Cardiac fibroblast (primary cell): ENCODE measurements at regions not wholly inside any gene's neighbourhood (a gene's known extent, or its start where the extent isn't known, plus 50 kb on each side); places are given as distances from the start of the nearest gene placed in this dataset.
"Not testable (repeated sequence)": the region's sequence is repeated elsewhere in the genome, so short reads cannot be mapped to it uniquely, and the experiment has no call there.

Source experiments
- DNase-seq, 2 donors: peaks; one replicate each; pipeline versions ENCODE4 v3.0.0 to v3.0.0-alpha.2; 2010; ENCODE audit warnings: low read depth in 2 of 2
- H3K4me3 ChIP-seq, 2 donors: replicated peaks in 1 of 2; 1 replicate in 1 of 2; 2 replicates in 1 of 2; pipeline ENCODE4 v1.5.1; 2011; ENCODE audit warnings: low read depth in 2 of 2, low read length in 2 of 2, mild to moderate bottlenecking in 2 of 2, moderate library complexity in 1 of 2
- TF ChIP-seq, protein P1 (sequence below): IDR thresholded peaks from one replicate; pipeline ENCODE4 v1.5.1; 2011; ENCODE audit warnings: low read depth, mild to moderate bottlenecking, low read length, inconsistent platforms

DNA sequence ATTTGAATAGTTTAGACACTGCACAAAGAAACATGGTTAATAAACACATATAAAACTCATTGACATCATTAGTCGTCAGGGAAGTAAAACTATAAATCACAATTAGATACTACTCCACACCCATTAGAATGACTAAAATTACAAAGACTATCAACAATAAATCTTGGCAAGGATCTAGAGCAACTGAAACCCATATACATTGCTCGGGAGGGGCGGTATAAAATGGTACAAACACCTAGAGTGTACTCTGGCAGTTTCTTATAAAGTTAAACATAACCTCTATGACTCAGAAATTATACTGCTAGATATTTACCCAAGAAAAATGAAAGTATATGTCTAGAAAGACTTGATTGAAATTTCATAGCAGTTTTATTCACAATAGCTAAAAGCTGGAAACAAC, 434.2 kb downstream of the RWDD3 start:
- H3K4me3 ChIP-seq, result no peak overlapping the region
- no peak for DNase-seq
- TF ChIP-seq, protein P1, sequence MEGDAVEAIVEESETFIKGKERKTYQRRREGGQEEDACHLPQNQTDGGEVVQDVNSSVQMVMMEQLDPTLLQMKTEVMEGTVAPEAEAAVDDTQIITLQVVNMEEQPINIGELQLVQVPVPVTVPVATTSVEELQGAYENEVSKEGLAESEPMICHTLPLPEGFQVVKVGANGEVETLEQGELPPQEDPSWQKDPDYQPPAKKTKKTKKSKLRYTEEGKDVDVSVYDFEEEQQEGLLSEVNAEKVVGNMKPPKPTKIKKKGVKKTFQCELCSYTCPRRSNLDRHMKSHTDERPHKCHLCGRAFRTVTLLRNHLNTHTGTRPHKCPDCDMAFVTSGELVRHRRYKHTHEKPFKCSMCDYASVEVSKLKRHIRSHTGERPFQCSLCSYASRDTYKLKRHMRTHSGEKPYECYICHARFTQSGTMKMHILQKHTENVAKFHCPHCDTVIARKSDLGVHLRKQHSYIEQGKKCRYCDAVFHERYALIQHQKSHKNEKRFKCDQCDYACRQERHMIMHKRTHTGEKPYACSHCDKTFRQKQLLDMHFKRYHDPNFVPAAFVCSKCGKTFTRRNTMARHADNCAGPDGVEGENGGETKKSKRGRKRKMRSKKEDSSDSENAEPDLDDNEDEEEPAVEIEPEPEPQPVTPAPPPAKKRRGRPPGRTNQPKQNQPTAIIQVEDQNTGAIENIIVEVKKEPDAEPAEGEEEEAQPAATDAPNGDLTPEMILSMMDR, result no peak

DNA sequence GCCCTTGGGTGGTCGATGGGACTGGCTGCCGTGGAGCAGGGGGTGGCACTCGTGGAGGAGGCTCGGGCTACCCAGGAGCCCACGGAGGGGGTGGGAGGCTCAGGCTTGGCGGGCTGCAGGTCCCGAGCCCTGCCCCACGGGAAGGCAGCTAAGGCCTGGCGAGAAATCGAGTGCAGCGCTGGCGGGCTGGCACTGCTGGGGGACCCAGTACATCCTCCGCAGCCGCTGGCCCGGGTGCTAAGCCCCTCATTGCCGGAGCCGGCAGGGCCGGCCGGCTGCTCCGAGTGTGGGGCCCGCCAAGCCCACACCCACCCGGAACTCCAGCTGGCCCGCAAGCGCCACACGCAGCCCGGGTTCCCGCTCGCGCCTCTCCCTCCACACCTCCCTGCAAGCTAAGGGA, 435.6 kb downstream of the RWDD3 start:
- not testable (repeated sequence) for DNase-seq, H3K4me3 ChIP-seq

DNA sequence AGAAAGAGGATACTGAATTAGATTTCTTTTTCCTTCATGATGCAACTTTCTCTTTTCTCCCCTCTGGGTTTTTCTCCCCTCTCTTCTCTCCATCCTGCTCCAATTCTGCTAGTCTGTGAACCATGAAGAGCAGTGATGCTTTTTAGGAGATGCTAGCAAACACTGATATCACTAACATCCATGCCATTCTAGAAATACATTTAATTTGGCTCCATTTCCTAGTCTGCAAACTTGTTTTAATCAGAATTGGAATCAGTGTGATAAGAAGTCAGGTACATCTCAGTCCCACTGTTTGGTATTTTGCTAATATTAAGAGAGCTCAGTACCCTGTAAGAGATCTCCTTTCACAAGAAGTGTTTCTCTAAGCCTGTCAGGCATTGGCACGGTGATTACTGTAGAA, 437.1 kb downstream of the RWDD3 start:
- no peak for DNase-seq
- TF ChIP-seq, protein P1, result no peak
- H3K4me3 ChIP-seq, result no peak overlapping the region

DNA sequence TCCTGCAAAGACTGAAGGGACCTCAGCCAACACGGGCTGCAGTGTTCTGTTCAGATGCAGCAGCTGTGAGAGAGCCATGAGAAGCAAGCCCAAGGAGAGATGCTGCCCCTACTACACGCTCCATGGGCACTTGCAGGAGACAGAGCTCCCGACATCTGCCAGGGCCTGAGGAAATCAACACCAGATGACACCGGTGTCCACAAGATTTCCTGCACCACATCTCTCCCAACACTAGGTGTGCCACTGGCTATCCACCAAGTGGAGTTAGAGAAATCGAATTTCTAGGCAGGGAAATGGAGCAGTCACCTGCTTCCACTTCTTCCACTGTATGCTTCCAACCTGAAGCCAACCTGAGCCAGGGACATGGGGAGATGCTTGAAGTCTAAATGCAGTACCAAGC, 445.3 kb downstream of the RWDD3 start:
- TF ChIP-seq, protein P1, result no peak
- no peak for DNase-seq
- H3K4me3 ChIP-seq, result no peak overlapping the region

DNA sequence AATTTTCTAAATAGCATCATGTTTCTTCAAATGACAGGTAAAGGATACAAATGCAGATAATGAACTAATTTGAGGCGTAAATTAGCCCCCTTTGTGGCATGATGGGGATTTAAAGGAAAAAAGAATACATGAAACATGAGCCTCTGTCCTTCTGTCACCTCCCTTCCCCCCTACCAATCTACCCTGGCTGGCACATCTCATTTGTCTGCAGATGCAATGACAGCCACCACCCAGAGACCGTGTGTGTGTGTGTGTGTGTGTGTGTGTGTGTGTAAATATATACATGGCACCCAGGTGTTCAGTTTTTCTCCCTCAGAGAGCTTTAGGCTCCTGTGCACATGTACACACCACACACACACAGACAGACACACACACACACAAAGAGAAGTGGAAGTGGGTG, 451.1 kb downstream of the RWDD3 start:
- TF ChIP-seq, protein P1, result no peak
- no peak for DNase-seq
- no peak overlapping the region for H3K4me3 ChIP-seq

DNA sequence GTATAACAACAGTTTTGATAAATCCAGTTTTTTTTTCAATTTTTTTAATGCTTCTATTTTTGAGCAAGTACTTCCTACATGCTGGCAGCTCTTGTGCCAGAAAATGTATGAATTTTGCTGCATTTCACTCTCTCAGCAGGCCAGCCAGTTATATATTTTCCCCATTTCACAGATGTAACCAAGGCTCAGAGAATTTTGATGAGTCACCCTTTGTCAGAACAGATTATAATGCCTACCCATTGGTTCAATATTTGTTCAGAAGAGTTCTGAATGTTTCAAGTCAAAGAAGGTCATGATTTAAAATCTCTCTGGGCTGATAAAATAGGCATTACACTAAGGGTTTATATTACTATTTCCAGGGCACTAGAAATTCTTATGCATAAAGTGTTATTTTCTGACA, 452.2 kb downstream of the RWDD3 start:
- H3K4me3 ChIP-seq, result no peak overlapping the region
- no peak for DNase-seq
- TF ChIP-seq, protein P1, result no peak

DNA sequence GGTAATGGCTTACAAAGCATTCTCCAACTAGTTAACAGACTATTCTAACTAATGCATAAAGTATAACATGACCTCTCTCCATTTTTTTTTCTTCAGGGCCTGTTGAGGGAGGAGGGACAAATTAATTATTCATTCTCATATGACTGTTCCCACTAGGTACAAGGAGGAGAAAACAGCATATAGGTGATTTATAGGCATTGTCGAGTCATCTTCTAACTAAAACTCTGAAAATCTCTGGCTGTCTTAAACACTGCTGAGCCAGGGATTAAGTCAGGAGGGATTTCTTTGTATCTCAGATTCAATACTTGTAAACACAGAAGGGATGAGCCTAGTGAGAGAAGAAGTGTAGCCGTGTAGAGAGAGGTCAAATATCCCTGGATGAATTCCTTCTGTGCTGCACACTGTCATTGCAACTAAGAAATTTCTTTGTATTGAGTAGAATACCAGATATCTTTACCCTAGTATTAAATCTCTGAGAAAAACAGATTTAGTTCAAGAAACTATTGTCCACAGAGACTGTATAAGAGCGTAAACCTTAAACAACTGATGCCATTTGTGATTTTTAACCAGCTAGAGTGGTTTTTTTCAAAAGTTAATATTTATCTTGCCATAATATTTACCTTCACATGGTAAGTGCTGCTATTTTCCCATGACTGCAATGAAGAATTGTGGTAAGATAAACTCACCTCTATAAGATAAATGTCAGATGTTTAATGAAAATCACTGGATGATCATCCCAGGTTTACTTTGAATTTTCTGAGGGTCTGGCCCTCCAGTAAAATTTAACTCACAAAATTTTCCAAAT, 465.3 kb downstream of the RWDD3 start:
- H3K4me3 ChIP-seq, result no peak overlapping the region
- TF ChIP-seq, protein P1, result no peak
- no peak for DNase-seq
